NB4 (cell line): ENCODE measurements at regions not wholly inside any gene's neighbourhood (a gene's known extent, or its start where the extent isn't known, plus 50 kb on each side); places are given as distances from the start of the nearest gene placed in this dataset.

ENCODE experiments used
- DNase-seq: peaks from one replicate; pipeline ENCODE4 v3.0.0; 2010; ENCODE audit warnings: low read depth
- H3K4me3 ChIP-seq: one replicate; pipeline ENCODE4 v1.5.1; 2011; ENCODE audit warnings: mild to moderate bottlenecking, low read depth, low read length, moderate library complexity
- CTCF ChIP-seq: IDR thresholded peaks from one replicate; pipeline ENCODE4 v1.5.1; 2012; ENCODE audit warnings: low read depth, low read length
- MAX ChIP-seq: IDR thresholded peaks from 2 replicates; pipeline ENCODE4 v1.6.1; 2011; ENCODE audit warnings: low read depth, low read length
- MYC ChIP-seq: IDR thresholded peaks from 2 replicates; pipeline ENCODE4 v1.6.1; 2011; ENCODE audit warnings: low read depth, low read length
- POLR2A ChIP-seq: IDR thresholded peaks from 2 replicates; pipeline ENCODE4 v1.6.1; 2011; ENCODE audit warnings: mild to moderate bottlenecking; ENCODE audit not compliant: insufficient read length; ENCODE audit errors: extremely low read depth

DNA sequence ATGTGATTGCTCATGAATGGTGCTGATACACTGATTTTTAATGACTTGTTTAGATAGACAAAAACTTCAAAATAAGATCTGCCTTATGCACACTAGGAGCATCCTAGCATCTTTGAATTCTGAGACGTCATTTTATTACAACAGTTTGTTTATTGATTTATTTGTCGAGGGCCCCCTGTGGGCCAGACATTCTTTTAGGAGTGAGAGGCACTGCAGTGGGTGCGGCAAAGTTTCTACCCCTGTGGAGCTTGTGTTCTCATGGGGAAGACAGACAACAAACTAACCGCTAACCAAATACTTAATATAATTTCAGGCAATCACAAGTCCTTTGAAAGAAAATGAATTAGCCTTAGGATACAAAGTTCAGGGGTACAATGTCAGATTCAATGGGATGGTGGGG, 363.1 kb downstream of the RPS24 start:
- no peak overlapping the region for H3K4me3 ChIP-seq
- no peak for DNase-seq
- TF ChIP-seq MAX (no peak), POLR2A (no peak), MYC (no peak), CTCF (no peak)

GRCh38 chr10:78397786-78398185, 364.1 kb downstream of the RPS24 start:
- DNase-seq, result no peak
- TF ChIP-seq MAX (no peak), CTCF (no peak), POLR2A (no peak), MYC (no peak)
- H3K4me3 ChIP-seq, result no peak overlapping the region

GRCh38 chr10:78398382-78398781, 364.7 kb downstream of the RPS24 start:
- no peak for DNase-seq
- TF ChIP-seq CTCF, result no peak
- TF ChIP-seq MAX, result no peak
- TF ChIP-seq MYC, result no peak
- no peak for TF ChIP-seq POLR2A
- no peak overlapping the region for H3K4me3 ChIP-seq

- H3K4me3 ChIP-seq, result no peak overlapping the region
- TF ChIP-seq MYC (no peak), CTCF (no peak), MAX (no peak), POLR2A (no peak)
- DNase-seq, result no peak
Observed at GRCh38 chr10:78401624-78402367, 368.1 kb downstream of the RPS24 start.

DNA sequence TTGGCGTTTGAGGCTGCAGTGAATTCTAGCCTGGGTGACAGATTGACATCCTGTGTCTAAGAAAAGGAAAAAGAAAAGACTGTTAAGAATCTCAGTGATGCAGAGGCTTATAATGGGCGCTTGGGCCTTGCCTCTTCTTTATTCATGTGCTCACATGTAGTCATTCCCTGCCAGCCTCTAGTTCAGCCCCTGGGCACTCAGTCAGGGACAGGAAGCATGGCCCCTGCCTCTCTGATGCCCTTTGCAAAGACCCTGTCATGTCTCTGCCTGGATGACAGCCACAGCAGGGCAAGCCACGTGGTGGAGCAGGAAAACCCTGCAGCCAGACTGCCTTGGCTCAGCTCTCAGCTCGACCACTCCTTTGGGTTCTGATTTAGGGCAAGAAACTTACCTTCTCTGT, 368.9 kb downstream of the RPS24 start:
- no peak for DNase-seq
- H3K4me3 ChIP-seq, result no peak overlapping the region
- no peak for TF ChIP-seq MYC
- TF ChIP-seq POLR2A, result no peak
- no peak for TF ChIP-seq MAX
- TF ChIP-seq CTCF, result no peak
